Loucy (cell line): ENCODE measurements at regions not wholly inside any gene's neighbourhood (a gene's known extent, or its start where the extent isn't known, plus 50 kb on each side); places are given as distances from the start of the nearest gene placed in this dataset.

ENCODE experiments used
- CTCF ChIP-seq: fragments of 200-600 bp; sonication (generic); conservative IDR thresholded peaks from 2 replicates; pipeline ENCODE4 v1.5.1; 2014; ENCODE audit warnings: mild to moderate bottlenecking, antibody characterized with exemption, low read length
- EZH2phosphoT487 ChIP-seq: fragments of 200-600 bp; IDR thresholded peaks from 2 replicates; pipeline ENCODE4 v1.6.1; 2018; ENCODE audit warnings: antibody characterized with exemption, mild to moderate bottlenecking, moderate library complexity, borderline replicate concordance

- TF ChIP-seq CTCF (no peak), EZH2phosphoT487 (no peak)
These were observed 487.3 kb downstream of the TSHZ3 start for GRCh38 chr19:30861919-30862318.
